ENCODE measurements at regions not wholly inside any gene's neighbourhood (a gene's known extent, or its start where the extent isn't known, plus 50 kb on each side); places are given as distances from the start of the nearest gene placed in this dataset.

- TF ChIP-seq GATA3 (IDR thresholded peaks at IDR 0.05; ENCODE audit: low read depth, low read length) (no peak), GATA2 (IDR thresholded peaks at IDR 0.05; ENCODE audit: low read depth, low read length) (no peak)
These were observed 178.0 kb downstream of the KCTD12 start for GRCh38 chr13:76708138-76708688.
